GM21528 (cell line): ENCODE measurements at regions not wholly inside any gene's neighbourhood (a gene's known extent, or its start where the extent isn't known, plus 50 kb on each side); places are given as distances from the start of the nearest gene placed in this dataset.

Experiments
- ATAC-seq: cut with Tn5 transposase; IDR thresholded peaks from one replicate; pipeline ENCODE4 v1.9.1; 2021; ENCODE audit warnings: mild to moderate bottlenecking, moderate library complexity; ENCODE audit not compliant: unreplicated experiment, low FRiP score

- no peak for ATAC-seq
These were observed 720.2 kb downstream of the MCTP2 start for GRCh38 chr15:94951538-94951937.

- no peak for ATAC-seq
These were observed 732.6 kb downstream of the MCTP2 start for GRCh38 chr15:94963953-94964352.

GRCh38 chr15:94965593-94965992, 734.2 kb downstream of the MCTP2 start:
- ATAC-seq, result no peak

GRCh38 chr15:94968133-94968532, 736.8 kb downstream of the MCTP2 start:
- ATAC-seq, result no peak

- ATAC-seq, result no peak
These were observed 738.7 kb downstream of the MCTP2 start for GRCh38 chr15:94970096-94970495.

GRCh38 chr15:94970802-94971201, 739.4 kb downstream of the MCTP2 start:
- no peak for ATAC-seq

- ATAC-seq, result no peak
These were observed 741.0 kb downstream of the MCTP2 start for GRCh38 chr15:94972314-94972713.

- no peak for ATAC-seq
These were observed 755.7 kb downstream of the MCTP2 start for GRCh38 chr15:94987085-94987484.

- no peak for ATAC-seq
These were observed 760.4 kb downstream of the MCTP2 start for GRCh38 chr15:94991718-94992117.

- no peak for ATAC-seq
These were observed 778.3 kb downstream of the MCTP2 start for GRCh38 chr15:95009635-95010034.

GRCh38 chr15:95013381-95013780, 782.0 kb downstream of the MCTP2 start:
- ATAC-seq, result no peak

- ATAC-seq, result no peak
These were observed 785.3 kb downstream of the MCTP2 start for GRCh38 chr15:95016511-95017229.

GRCh38 chr15:95017666-95018328, 786.4 kb downstream of the MCTP2 start:
- no peak for ATAC-seq

GRCh38 chr15:95018888-95019545, 787.7 kb downstream of the MCTP2 start:
- no peak for ATAC-seq

GRCh38 chr15:95019907-95020306, 788.5 kb downstream of the MCTP2 start:
- no peak for ATAC-seq

- ATAC-seq, result no peak
These were observed 790.5 kb downstream of the MCTP2 start for GRCh38 chr15:95021816-95022215.

- ATAC-seq, result no peak
These were observed 793.0 kb downstream of the MCTP2 start for GRCh38 chr15:95024351-95024750.

- no peak for ATAC-seq
These were observed 794.8 kb downstream of the MCTP2 start for GRCh38 chr15:95025924-95026728.

GRCh38 chr15:95027981-95028380, 796.6 kb downstream of the MCTP2 start:
- ATAC-seq, result no peak

- no peak for ATAC-seq
These were observed 800.8 kb downstream of the MCTP2 start for GRCh38 chr15:95032156-95032555.

GRCh38 chr15:95035106-95035505, 803.7 kb downstream of the MCTP2 start:
- no peak for ATAC-seq
